ENCODE measurements at regions not wholly inside any gene's neighbourhood (a gene's known extent, or its start where the extent isn't known, plus 50 kb on each side); places are given as distances from the start of the nearest gene placed in this dataset.

DNA sequence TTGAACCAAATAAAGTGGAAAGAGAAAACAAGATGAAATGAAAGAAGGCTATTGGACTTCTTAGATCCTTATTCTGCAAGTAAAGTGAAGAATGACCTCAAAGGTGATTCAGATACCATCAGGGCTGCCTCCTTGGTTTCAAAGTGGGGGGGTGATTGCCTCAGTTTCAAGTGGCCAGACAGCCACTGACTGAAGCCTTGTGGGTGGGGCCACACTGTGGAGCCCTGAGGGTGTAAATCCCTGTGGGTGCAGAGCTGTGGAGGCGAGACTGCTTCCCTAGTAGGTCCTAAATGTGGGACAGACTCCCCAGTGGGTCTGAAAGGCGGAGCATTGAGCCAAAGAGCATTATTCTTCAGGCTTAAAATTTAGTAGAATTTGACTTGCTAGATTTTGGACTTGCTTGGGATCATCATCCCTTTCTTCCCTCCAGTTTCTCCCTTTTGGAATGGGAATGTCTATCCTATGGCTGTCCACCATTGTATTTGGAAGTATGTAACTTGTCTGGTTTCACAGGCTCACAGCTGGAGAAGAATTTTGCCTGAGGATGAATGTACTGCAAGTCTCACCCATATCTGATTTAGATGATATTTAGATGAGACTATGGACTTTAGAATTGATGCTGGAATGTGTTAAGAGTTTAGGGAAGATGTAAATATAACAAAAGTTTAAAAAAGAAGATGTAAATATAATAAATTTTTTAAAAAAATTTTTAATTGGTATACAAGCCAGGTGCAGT lies 71.6 kb upstream of the SOX13 start:
- DNase-seq (ENCODE audit: low spot score): no peak
- TF ChIP-seq, protein P1, sequence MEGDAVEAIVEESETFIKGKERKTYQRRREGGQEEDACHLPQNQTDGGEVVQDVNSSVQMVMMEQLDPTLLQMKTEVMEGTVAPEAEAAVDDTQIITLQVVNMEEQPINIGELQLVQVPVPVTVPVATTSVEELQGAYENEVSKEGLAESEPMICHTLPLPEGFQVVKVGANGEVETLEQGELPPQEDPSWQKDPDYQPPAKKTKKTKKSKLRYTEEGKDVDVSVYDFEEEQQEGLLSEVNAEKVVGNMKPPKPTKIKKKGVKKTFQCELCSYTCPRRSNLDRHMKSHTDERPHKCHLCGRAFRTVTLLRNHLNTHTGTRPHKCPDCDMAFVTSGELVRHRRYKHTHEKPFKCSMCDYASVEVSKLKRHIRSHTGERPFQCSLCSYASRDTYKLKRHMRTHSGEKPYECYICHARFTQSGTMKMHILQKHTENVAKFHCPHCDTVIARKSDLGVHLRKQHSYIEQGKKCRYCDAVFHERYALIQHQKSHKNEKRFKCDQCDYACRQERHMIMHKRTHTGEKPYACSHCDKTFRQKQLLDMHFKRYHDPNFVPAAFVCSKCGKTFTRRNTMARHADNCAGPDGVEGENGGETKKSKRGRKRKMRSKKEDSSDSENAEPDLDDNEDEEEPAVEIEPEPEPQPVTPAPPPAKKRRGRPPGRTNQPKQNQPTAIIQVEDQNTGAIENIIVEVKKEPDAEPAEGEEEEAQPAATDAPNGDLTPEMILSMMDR (IDR thresholded peaks at IDR 0.05; ENCODE audit: poor library complexity, severe bottlenecking): no peak
- ATAC-seq (ENCODE audit: low read depth): no peak

DNA sequence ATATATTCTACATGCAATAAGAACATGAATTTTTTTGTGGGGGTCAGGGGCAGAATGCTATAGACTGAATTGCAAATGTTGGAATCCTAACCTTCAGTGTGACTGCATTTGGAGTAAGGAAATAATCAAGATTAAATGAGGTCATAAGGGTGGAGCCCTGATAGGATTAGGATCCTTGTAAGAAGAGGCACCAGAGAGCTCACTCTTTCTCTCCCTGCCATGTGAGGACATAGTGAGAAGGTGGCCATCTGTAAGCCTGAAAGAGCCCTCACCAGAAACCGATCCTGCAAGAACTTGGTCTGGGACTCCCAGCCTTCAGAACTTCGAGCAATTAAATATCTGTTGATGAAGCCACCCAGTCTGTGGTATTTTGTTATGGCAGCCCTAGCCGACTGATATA lies 70.3 kb upstream of the SOX13 start:
- DNase-seq (ENCODE audit: low spot score) (no peak), ATAC-seq (ENCODE audit: low read depth) (no peak)
- Histone ChIP-seq H3K27ac (ENCODE audit: poor library complexity, severe bottlenecking) (no peak overlapping the region), H3K36me3 (ENCODE audit: low read depth) (no peaks in the 10 kb centered on the region), H3K27me3 (ENCODE audit: insufficient read depth, poor library complexity, severe bottlenecking) (no peaks in the 10 kb centered on the region), H3K4me1 (ENCODE audit: insufficient read depth, poor library complexity, severe bottlenecking) (peaks cover 6% of the 10 kb centered on the region), H3K9me3 (ENCODE audit: severe bottlenecking) (no peaks in the 10 kb centered on the region), H3K4me3 (ENCODE audit: severe bottlenecking) (no peak overlapping the region)
- TF ChIP-seq, protein P1 (IDR thresholded peaks at IDR 0.05; ENCODE audit: poor library complexity, severe bottlenecking): no peak

More for the DNA sequence above, 71.6 kb upstream of the SOX13 start:
- H3K4me1 ChIP-seq (ENCODE audit: insufficient read depth, poor library complexity, severe bottlenecking): peaks cover 6% of the 10 kb centered on the region
- no peak overlapping the region for H3K27ac ChIP-seq (ENCODE audit: poor library complexity, severe bottlenecking)
- H3K9me3 ChIP-seq (ENCODE audit: severe bottlenecking): no peaks in the 10 kb centered on the region
- no peaks in the 10 kb centered on the region for H3K36me3 ChIP-seq (ENCODE audit: low read depth)
- H3K4me3 ChIP-seq (ENCODE audit: severe bottlenecking): no peak overlapping the region
- no peaks in the 10 kb centered on the region for H3K27me3 ChIP-seq (ENCODE audit: insufficient read depth, poor library complexity, severe bottlenecking)

DNA sequence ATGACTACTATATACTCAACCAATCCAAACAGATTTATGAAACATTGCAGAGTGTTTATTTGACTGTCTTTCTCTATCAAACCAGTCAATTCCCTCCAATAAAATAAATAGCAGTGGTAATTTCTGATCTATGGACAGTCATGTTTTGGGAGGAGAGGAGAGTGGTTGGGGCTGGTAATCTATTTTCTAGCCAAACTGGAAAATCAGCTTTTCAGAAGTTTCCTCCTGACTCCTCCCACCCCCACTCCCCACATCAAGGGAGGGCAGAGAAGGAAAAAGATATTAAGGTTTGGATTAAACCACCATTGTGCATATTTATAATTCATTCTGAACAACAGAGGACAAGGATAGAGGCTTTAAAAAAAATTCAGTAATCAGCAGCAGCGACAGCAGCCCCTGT lies 69.4 kb upstream of the SOX13 start:
- H3K36me3 ChIP-seq (ENCODE audit: low read depth): no peaks in the 10 kb centered on the region
- TF ChIP-seq, protein P1 (IDR thresholded peaks at IDR 0.05; ENCODE audit: poor library complexity, severe bottlenecking): no peak
- H3K27ac ChIP-seq (ENCODE audit: poor library complexity, severe bottlenecking): no peak overlapping the region
- no peaks in the 10 kb centered on the region for H3K27me3 ChIP-seq (ENCODE audit: insufficient read depth, poor library complexity, severe bottlenecking)
- no peak overlapping the region for H3K4me3 ChIP-seq (ENCODE audit: severe bottlenecking)
- no peak for DNase-seq (ENCODE audit: low spot score)
- no peaks in the 10 kb centered on the region for H3K9me3 ChIP-seq (ENCODE audit: severe bottlenecking)
- no peak for ATAC-seq (ENCODE audit: low read depth)
- H3K4me1 ChIP-seq (ENCODE audit: insufficient read depth, poor library complexity, severe bottlenecking): peaks cover 6% of the 10 kb centered on the region

DNA sequence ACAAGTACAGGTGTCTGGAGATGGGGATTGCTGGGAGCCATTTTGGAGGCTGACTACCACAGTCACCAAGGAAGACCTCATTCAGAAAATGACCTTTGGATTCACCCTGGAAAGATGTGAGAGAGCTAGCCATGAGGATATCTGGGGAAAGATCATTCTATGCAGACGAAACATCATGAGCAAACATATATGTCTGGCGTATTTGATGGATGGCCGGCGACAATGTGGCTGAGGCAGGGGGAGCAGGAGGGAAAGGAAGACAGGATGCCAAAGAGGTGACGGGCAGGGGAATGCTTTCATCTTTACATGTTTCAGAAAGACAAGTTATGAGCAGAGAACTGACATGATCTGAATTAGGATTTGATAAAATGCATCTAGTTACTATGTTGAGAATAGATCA lies 61.5 kb upstream of the SOX13 start:
- Histone ChIP-seq H3K4me1 (ENCODE audit: insufficient read depth, poor library complexity, severe bottlenecking) (no peaks in the 10 kb centered on the region), H3K9me3 (ENCODE audit: severe bottlenecking) (no peaks in the 10 kb centered on the region), H3K36me3 (ENCODE audit: low read depth) (no peaks in the 10 kb centered on the region), H3K27me3 (ENCODE audit: insufficient read depth, poor library complexity, severe bottlenecking) (no peaks in the 10 kb centered on the region), H3K27ac (ENCODE audit: poor library complexity, severe bottlenecking) (no peak overlapping the region), H3K4me3 (ENCODE audit: severe bottlenecking) (no peak overlapping the region)
- TF ChIP-seq, protein P1 (IDR thresholded peaks at IDR 0.05; ENCODE audit: poor library complexity, severe bottlenecking): no peak
- DNase-seq (ENCODE audit: low spot score) (no peak), ATAC-seq (ENCODE audit: low read depth) (no peak)

DNA sequence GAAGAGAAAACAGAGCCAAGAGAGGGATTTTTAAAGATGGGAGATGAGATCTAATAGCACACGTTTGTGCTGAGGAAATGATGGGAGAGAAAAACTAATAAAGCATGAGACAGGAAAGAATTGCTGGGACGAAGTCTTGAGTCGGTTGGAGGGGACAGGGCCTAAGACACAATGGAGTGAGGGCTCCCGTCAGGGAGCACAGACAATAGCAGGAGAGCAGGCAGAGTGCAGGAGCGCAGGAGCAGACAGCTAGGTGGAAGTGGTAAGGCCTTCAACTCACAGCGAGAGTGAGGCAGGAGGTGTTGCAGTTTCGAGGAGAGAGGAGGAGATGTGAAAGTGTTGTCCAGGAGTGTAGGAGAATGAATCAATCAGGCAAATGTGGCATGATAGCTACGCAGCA lies 59.9 kb upstream of the SOX13 start:
- H3K9me3 ChIP-seq (ENCODE audit: severe bottlenecking): no peaks in the 10 kb centered on the region
- no peak for DNase-seq (ENCODE audit: low spot score)
- TF ChIP-seq, protein P1 (IDR thresholded peaks at IDR 0.05; ENCODE audit: poor library complexity, severe bottlenecking): no peak
- H3K4me1 ChIP-seq (ENCODE audit: insufficient read depth, poor library complexity, severe bottlenecking): no peaks in the 10 kb centered on the region
- H3K4me3 ChIP-seq (ENCODE audit: severe bottlenecking): no peak overlapping the region
- no peak overlapping the region for H3K27ac ChIP-seq (ENCODE audit: poor library complexity, severe bottlenecking)
- no peaks in the 10 kb centered on the region for H3K36me3 ChIP-seq (ENCODE audit: low read depth)
- no peaks in the 10 kb centered on the region for H3K27me3 ChIP-seq (ENCODE audit: insufficient read depth, poor library complexity, severe bottlenecking)
- ATAC-seq (ENCODE audit: low read depth): no peak
